HUDEP-2 (cell line): ENCODE measurements at regions not wholly inside any gene's neighbourhood (a gene's known extent, or its start where the extent isn't known, plus 50 kb on each side); places are given as distances from the start of the nearest gene placed in this dataset.
"Not testable (repeated sequence)": the region's sequence is repeated elsewhere in the genome, so short reads cannot be mapped to it uniquely, and the experiment has no call there.

Experiments
- DNase-seq, 76 experiments: peaks; one replicate each; lab custom pipeline; 2025; ENCODE audit not compliant: unreplicated experiment in 76 of 76; lab: John Stamatoyannopoulos, UW

- DNase-seq = no peak
Observed at GRCh38 chr1:60893136-60893930, 189.0 kb upstream of the NFIA start.

- DNase-seq = no peak
Observed at GRCh38 chr1:60891765-60892164, 190.6 kb upstream of the NFIA start.

- no peak for DNase-seq
Observed at GRCh38 chr1:60891281-60891680, 191.1 kb upstream of the NFIA start.

- no peak for DNase-seq
Observed at GRCh38 chr1:60890664-60891063, 191.7 kb upstream of the NFIA start.

GRCh38 chr1:60889709-60890108, 192.7 kb upstream of the NFIA start:
- DNase-seq = no peak

GRCh38 chr1:60888126-60888525, 194.2 kb upstream of the NFIA start:
- no peak for DNase-seq

GRCh38 chr1:60886793-60887331, 195.5 kb upstream of the NFIA start:
- peak in 1 of 76 experiments; percentile 22 for DNase-seq

GRCh38 chr1:60886090-60886489, 196.3 kb upstream of the NFIA start:
- no peak for DNase-seq

GRCh38 chr1:60880202-60880601, 202.2 kb upstream of the NFIA start:
- DNase-seq = no peak

GRCh38 chr1:60878323-60878722, 204.0 kb upstream of the NFIA start:
- no peak for DNase-seq

- DNase-seq = no peak
Observed at GRCh38 chr1:60877376-60877775, 205.0 kb upstream of the NFIA start.

- DNase-seq = no peak
Observed at GRCh38 chr1:60876952-60877351, 205.4 kb upstream of the NFIA start.

GRCh38 chr1:60875138-60875537, 207.2 kb upstream of the NFIA start:
- DNase-seq = no peak

- peak in 2 of 76 experiments; percentile 6 to 8 for DNase-seq
Observed at GRCh38 chr1:60874718-60875117, 207.6 kb upstream of the NFIA start.

GRCh38 chr1:60873396-60873795, 209.0 kb upstream of the NFIA start:
- not testable (repeated sequence) for DNase-seq

- DNase-seq = no peak
Observed at GRCh38 chr1:60872426-60873054, 209.8 kb upstream of the NFIA start.

GRCh38 chr1:60870269-60870865, 212.0 kb upstream of the NFIA start:
- no peak for DNase-seq

GRCh38 chr1:60868901-60869663, 213.3 kb upstream of the NFIA start:
- no peak for DNase-seq

- no peak for DNase-seq
Observed at GRCh38 chr1:60867782-60868181, 214.6 kb upstream of the NFIA start.

- DNase-seq = no peak
Observed at GRCh38 chr1:60866917-60867531, 215.3 kb upstream of the NFIA start.
